Rectal smooth muscle tissue (tissue), 1 donor: ENCODE measurements at regions not wholly inside any gene's neighbourhood (a gene's known extent, or its start where the extent isn't known, plus 50 kb on each side); places are given as distances from the start of the nearest gene placed in this dataset.
"Not testable (repeated sequence)": the region's sequence is repeated elsewhere in the genome, so short reads cannot be mapped to it uniquely, and the experiment has no call there.

Experiments used
- H3K27ac ChIP-seq: one replicate; pipeline ENCODE4 v1.7.0; 2013; ENCODE audit warnings: low read depth, low read length, inconsistent platforms
- H3K27me3 ChIP-seq: one replicate; pipeline ENCODE4 v1.7.0; 2013; ENCODE audit warnings: low read length; ENCODE audit not compliant: control insufficient read depth, insufficient read depth
- H3K36me3 ChIP-seq: one replicate; pipeline ENCODE4 v1.7.0; 2013; ENCODE audit warnings: low read length; ENCODE audit not compliant: control insufficient read depth, insufficient read depth
- H3K4me1 ChIP-seq: one replicate; pipeline ENCODE4 v1.7.0; 2013; ENCODE audit warnings: low read length; ENCODE audit not compliant: control insufficient read depth, insufficient read depth
- H3K4me3 ChIP-seq: one replicate; pipeline ENCODE4 v1.7.0; 2013; ENCODE audit warnings: low read length
- H3K9ac ChIP-seq: one replicate; pipeline ENCODE4 v1.7.0; 2013; ENCODE audit warnings: low read length

DNA sequence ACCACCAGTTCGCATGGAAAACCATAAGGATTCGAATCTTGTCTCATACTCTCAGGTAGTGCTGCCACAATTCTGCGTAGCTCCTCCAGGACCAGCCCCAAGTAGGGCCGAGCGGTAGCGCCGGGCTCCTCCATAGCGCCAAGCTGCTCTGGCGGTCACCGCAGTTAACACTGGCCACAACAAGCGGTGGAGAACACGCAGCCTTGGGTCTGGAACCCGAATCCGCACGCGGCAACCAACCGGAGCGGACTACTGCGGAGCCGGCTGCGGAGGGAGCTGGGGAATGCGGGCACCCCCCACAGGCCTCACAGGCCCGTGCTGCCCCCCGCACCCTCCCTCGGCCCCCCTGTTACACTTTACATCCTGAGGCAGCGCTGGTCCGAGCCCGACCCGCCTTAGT lies 531.5 kb downstream of the STK39 start:
- Histone ChIP-seq H3K9ac (no peak overlapping the region), H3K27ac (no peak overlapping the region), H3K4me3 (no peak overlapping the region), H3K4me1 (no peaks in the 10 kb centered on the region), H3K27me3 (no peaks in the 10 kb centered on the region), H3K36me3 (no peaks in the 10 kb centered on the region)

DNA sequence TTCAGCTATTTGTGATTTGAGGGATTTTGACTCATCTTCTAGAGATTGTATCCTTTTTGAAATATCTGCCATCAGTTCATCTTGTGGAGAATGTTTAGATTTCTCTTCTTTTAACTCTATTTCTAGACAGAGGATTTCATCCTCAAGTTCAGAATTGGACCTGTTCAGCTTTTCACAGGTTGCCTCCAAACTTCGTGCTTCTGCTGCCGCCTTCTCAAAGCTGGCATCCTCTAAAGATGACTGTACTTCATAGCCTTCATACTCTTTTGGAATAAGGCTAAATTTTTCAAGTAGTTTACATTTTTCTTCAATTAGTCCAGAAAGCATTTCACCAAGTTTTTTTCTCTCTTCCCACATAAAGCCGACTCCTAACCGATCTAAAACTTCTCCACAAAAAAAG lies 531.9 kb downstream of the STK39 start:
- H3K27me3 ChIP-seq, H3K36me3 ChIP-seq, H3K4me3 ChIP-seq, H3K4me1 ChIP-seq, H3K27ac ChIP-seq, H3K9ac ChIP-seq: not testable (repeated sequence)

DNA sequence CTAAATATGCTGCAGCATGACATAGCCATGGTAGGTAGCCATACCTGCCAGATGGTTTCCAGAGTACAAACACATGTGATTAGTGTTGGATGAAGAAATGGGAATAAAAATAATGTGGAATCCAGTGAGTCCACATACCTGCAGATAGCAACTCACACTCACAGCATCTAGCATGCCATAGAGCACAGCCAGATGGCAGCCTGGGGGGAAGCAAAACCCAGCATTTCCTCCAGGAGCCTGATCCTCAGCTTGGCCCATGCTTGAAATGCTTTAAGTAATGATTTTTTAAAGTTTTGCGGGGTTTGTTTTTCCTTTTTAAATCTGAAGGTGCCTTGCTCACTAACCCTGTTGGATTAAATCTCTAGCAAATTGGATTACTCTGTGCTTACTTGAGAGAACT lies 535.1 kb downstream of the STK39 start:
- Histone ChIP-seq H3K4me1 (no peaks in the 10 kb centered on the region), H3K27me3 (no peaks in the 10 kb centered on the region), H3K9ac (no peak overlapping the region), H3K27ac (no peak overlapping the region), H3K4me3 (no peak overlapping the region), H3K36me3 (no peaks in the 10 kb centered on the region)

DNA sequence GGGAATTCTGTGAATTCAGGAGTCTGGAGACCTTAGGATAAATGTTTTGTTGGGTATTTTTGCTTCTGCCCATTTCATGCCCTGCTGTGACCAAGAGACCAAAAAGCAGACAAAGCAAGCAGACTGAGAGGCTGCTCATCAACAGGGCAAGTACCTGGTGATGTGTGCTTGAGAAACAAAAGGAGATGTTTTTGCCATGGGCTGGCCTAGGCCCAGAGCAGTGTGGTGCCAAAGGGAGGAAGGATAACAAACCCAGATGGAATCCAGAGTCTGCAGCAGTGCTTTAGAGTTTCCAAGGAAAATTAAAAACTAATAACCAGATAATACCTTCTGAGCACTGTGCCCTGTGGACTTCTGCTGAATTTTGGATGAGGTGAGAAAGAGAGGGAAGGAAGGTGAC lies 538.4 kb downstream of the STK39 start:
- H3K4me3 ChIP-seq: no peak overlapping the region
- H3K36me3 ChIP-seq: no peaks in the 10 kb centered on the region
- H3K27ac ChIP-seq: no peak overlapping the region
- no peaks in the 10 kb centered on the region for H3K27me3 ChIP-seq
- no peak overlapping the region for H3K9ac ChIP-seq
- no peaks in the 10 kb centered on the region for H3K4me1 ChIP-seq

DNA sequence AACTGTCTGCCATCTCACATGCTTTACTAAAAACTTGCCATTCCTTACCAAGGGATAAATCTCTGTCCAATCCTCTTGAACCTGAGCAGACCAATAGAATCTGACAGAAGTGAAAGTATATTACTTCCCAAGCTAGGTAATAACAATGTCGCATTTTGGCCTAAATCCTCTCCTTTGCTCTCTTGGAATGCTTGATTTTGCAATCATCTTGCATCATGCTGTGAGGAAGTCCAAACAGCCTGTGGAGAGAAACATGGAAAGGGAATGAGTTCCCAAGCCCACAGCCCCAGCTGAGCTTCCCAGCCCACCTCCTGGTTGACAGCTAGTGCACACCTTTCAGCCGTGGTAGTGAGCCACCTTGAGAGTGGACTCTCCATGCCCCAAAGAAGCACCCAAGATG lies 540.6 kb downstream of the STK39 start:
- no peak overlapping the region for H3K9ac ChIP-seq
- H3K27me3 ChIP-seq: no peaks in the 10 kb centered on the region
- no peaks in the 10 kb centered on the region for H3K36me3 ChIP-seq
- no peak overlapping the region for H3K4me3 ChIP-seq
- no peak overlapping the region for H3K27ac ChIP-seq
- no peaks in the 10 kb centered on the region for H3K4me1 ChIP-seq

DNA sequence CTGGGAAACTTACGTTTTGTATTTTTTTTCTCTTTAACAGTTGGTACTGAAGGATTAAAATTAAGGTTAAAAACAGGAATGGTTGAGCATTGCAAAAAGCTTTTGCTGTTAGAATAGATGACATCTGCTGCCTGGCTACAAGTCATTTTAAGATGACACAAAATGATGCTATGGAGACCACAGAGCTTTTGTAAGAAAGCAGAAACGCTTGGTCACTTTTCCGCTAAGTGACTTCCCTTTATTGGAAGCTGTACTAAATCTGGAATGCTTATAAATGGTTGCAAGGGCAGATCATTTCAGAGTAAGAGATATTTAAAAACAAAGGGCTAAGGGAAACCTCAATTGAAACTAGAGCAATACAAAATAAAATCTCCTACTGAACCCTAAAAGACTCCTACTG lies 544.0 kb downstream of the STK39 start:
- no peaks in the 10 kb centered on the region for H3K36me3 ChIP-seq
- no peak overlapping the region for H3K9ac ChIP-seq
- H3K4me1 ChIP-seq: no peaks in the 10 kb centered on the region
- no peak overlapping the region for H3K27ac ChIP-seq
- no peak overlapping the region for H3K4me3 ChIP-seq
- H3K27me3 ChIP-seq: no peaks in the 10 kb centered on the region

DNA sequence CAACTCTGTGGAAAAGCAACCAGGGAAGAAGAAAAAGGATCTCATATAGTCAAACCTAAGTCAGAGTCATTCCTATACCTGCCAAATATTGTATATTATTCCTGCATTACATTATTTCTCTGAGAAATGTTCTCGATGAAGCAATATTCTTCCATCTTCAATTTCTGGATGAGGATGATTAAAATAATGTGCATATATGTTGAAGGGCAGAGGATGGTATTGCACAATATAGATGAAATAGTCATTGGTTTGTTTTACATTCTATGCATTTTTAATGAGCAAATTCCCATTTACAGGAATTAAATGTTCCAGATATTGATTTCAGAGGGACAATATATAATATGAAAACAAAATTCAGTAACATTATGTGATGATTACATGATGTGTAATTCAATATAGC lies 545.2 kb downstream of the STK39 start:
- no peaks in the 10 kb centered on the region for H3K4me1 ChIP-seq
- no peak overlapping the region for H3K4me3 ChIP-seq
- H3K27ac ChIP-seq: no peak overlapping the region
- no peaks in the 10 kb centered on the region for H3K27me3 ChIP-seq
- H3K9ac ChIP-seq: no peak overlapping the region
- H3K36me3 ChIP-seq: no peaks in the 10 kb centered on the region

DNA sequence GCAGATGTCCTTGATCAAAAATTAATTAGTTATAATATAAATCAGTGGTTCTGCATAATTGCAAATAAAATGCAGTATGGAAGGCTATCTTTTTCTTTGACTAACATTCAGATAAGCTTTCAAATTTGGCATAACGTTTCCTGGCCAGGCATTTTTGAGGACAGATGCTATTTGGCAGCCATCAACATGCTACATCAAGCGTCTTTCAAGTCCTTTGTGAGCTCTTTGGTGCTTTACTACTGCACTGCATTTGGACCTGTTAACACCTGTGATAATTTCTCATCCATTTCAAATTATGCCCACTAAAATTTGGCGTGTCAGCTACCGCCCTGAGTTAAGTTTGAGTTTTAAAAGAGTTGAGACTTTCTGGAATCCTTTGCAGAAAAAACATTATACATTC lies 545.7 kb downstream of the STK39 start:
- H3K27me3 ChIP-seq: no peaks in the 10 kb centered on the region
- H3K9ac ChIP-seq: no peak overlapping the region
- H3K4me3 ChIP-seq: no peak overlapping the region
- H3K27ac ChIP-seq: no peak overlapping the region
- no peaks in the 10 kb centered on the region for H3K36me3 ChIP-seq
- H3K4me1 ChIP-seq: no peaks in the 10 kb centered on the region

DNA sequence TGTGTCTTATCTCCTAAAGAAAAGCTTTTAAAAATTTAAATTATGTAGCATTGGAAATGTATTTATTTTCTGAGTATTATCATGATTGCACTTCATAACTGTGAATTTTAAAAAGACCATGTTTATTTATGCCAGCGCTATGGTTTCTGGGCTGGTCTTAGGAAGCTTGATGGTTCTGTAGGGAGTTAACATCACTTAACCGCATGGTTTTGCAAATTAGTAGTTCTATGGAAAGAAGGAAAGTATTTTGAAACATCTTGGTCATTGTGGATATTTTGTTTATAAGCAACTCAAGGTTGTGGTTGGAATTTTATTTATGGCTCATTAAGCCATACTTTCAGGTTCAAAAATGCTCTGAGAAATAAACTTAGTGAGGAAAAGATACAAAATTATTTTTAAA lies 549.4 kb downstream of the STK39 start:
- Histone ChIP-seq H3K4me3 (no peak overlapping the region), H3K27ac (no peak overlapping the region), H3K27me3 (no peaks in the 10 kb centered on the region), H3K9ac (no peak overlapping the region), H3K36me3 (no peaks in the 10 kb centered on the region), H3K4me1 (no peaks in the 10 kb centered on the region)

DNA sequence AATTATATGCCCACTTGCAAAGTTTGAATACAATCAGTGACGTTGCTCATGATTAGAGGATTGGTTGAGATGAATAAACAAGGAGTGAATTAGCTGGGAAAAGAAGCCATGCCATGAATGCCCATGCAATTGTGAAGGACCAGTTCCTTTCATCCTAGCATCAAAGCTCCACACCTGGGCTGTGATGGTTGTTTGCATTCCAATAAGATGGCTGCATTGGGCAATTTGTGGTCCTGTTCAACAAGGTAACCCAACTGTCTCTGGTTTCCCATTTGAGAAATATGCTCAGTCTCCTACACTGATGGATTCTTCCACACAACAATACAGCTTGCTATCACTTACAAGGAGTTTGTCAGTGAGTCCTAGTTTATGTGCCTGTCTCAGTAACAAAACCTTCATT lies 550.2 kb downstream of the STK39 start:
- H3K4me3 ChIP-seq: no peak overlapping the region
- no peaks in the 10 kb centered on the region for H3K36me3 ChIP-seq
- no peaks in the 10 kb centered on the region for H3K4me1 ChIP-seq
- H3K27ac ChIP-seq: no peak overlapping the region
- H3K9ac ChIP-seq: no peak overlapping the region
- no peaks in the 10 kb centered on the region for H3K27me3 ChIP-seq

DNA sequence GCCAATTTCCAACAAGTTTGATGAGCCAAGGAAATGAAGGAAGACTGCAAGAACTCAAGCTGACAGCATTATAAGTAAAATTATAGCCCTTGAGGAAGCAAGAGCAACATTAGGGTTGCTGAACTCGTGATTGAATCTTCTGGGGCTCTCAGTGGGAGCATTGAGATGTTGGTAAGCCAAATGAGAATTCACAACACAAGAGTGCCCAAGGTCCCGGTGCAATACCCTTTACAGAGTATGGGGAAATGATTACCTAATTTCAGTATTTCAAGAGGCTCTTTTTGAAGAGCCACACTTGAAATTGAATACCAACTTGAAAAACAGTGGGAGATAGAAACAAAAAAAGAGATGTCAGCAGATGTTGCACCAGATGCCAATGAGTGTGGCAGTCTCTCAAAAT lies 554.5 kb downstream of the STK39 start:
- no peak overlapping the region for H3K9ac ChIP-seq
- H3K36me3 ChIP-seq: no peaks in the 10 kb centered on the region
- H3K27me3 ChIP-seq: no peaks in the 10 kb centered on the region
- H3K4me1 ChIP-seq: no peaks in the 10 kb centered on the region
- H3K27ac ChIP-seq: no peak overlapping the region
- no peak overlapping the region for H3K4me3 ChIP-seq

DNA sequence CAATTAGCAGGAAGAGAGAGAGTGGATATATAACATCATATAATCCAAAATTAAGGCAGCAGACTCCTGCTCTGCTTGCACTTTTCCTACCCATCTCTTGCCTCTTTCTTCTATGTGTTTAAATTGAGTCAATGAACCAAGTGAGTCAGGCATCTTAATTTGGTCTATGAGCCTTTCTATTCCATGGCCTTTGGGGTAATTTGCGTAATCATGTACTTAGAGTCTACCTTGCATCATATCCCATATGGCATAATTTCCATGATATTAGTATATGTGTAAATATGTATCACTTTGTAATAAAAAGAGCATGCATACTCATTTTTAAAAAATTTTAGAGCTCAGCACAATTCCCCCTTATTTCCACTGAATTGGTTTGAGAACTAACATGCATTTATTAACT lies 555.2 kb downstream of the STK39 start:
- Histone ChIP-seq H3K27me3 (no peaks in the 10 kb centered on the region), H3K36me3 (no peaks in the 10 kb centered on the region)

DNA sequence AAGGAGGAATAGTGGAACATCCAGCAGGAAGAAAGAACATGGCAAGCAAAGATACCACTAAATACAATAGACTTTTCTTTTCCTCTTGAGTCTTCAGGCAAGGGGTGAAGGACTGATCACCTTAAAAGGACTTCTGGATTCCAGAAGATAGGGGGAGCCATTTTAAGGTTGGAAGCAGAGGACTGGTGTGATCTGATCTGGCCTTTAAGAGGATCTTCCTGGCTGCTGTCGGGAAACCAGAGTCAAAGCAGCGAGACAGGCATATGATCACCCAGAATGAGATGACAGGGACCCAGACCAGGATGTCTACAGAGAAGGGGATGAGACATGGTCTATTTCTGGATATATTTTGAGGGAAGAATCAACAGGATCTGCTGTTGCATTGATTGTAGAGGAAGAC lies 558.0 kb downstream of the STK39 start:
- H3K27me3 ChIP-seq: no peaks in the 10 kb centered on the region
- no peaks in the 10 kb centered on the region for H3K4me1 ChIP-seq
- no peak overlapping the region for H3K9ac ChIP-seq
- no peaks in the 10 kb centered on the region for H3K36me3 ChIP-seq
- H3K27ac ChIP-seq: no peak overlapping the region
- H3K4me3 ChIP-seq: no peak overlapping the region

More for the DNA sequence above, 555.2 kb downstream of the STK39 start:
- H3K4me3 ChIP-seq: no peak overlapping the region
- H3K27ac ChIP-seq: no peak overlapping the region
- H3K4me1 ChIP-seq: no peaks in the 10 kb centered on the region
- H3K9ac ChIP-seq: no peak overlapping the region

DNA sequence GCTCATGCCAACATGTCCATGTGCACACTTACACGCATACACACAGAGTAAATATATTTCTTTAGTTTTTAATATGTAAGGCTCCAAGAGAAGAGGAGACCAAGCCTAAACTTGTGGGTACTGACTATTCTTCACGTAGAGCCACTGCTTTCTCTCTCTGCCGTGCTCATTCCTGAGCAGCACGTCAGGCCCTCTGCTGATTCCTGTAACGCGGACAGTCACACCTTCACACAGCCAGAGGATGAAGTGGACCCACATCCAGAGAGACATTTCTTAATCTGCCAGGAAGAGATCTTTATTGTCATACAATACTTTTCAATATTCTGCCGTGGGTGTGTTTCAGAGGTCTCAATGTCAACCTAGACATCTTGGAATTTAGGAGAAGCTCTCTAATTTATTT lies 560.7 kb downstream of the STK39 start:
- Histone ChIP-seq H3K36me3 (no peaks in the 10 kb centered on the region), H3K4me1 (peaks cover under 1% of the 10 kb centered on the region), H3K27me3 (no peaks in the 10 kb centered on the region), H3K9ac (no peak overlapping the region), H3K27ac (no peak overlapping the region), H3K4me3 (no peak overlapping the region)
